MM.1S (cell line): ENCODE measurements at regions not wholly inside any gene's neighbourhood (a gene's known extent, or its start where the extent isn't known, plus 50 kb on each side); places are given as distances from the start of the nearest gene placed in this dataset.
"Not testable (repeated sequence)": the region's sequence is repeated elsewhere in the genome, so short reads cannot be mapped to it uniquely, and the experiment has no call there.

ENCODE experiments used
- CTCF ChIP-seq: fragments of 300-600 bp; sonication (generic); IDR thresholded peaks from 2 replicates; pipeline ENCODE4 v1.5.1; 2016; ENCODE audit warnings: antibody characterized with exemption, low read length, mixed read lengths
- EZH2 ChIP-seq: fragments of 300-600 bp; sonication (generic); optimal IDR thresholded peaks from 2 replicates; pipeline ENCODE3; 2017; ENCODE audit warnings: low read depth, mild to moderate bottlenecking, antibody characterized with exemption, low read length, mixed read lengths

DNA sequence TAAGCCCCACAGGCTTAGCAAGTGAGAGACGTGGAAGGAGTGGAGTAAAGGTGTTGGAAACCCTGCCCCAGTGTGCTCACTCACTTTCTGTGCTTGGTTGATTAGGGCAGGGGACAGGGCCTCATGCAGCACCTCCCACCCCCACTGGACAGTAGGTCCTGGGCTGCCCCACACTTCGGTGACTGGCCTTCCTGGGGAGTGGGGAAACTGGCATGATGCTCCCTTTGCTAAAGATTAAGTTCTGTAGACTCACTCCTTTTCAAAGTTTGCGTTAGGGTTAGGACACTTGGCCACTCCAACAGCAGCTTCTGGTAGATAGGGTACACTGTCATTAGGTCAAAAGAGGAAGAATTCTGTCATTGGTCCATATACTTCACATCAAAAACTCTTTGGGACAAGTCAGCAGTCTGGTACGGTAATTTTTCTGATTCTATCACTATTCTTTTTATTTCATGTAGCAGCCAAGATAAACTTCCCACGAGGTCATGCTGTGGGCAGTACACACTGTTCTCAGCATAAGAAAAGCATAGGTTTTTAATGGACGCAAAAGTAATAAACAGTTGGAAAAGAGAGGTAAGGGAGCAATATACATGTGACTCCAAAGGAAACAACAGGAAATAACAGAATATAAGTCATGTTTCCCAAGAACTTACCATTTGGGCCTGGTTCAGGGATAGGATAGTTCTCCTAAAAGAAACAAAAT, 106.6 kb upstream of the TERB2 start:
- not testable (repeated sequence) for TF ChIP-seq CTCF, EZH2
